ENCODE measurements at regions not wholly inside any gene's neighbourhood (a gene's known extent, or its start where the extent isn't known, plus 50 kb on each side); places are given as distances from the start of the nearest gene placed in this dataset.

DNA sequence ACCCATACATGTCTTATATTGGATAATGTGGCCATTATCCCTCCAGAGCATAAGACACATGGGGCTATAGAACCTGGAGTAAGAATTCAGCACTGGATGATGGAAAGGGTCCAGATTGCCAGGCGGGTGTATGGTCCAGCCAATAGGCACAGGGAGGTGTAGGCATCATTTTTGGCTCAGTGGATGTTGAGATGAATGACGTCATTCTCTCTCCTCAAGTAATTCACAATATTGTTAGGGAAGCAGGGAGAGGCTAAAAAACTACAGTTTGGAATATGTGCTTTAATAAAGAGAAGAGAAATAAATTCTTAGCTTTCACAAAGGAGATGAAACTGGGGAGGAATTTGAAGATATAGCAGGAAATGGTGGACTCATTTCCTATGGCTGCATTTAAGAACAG is 461.1 kb upstream of the GOT2 start:
- no peaks in the 10 kb centered on the region for H3K27me3 ChIP-seq (replicated peaks; ENCODE audit: insufficient read depth)
- H3K27ac ChIP-seq: no peak overlapping the region
- no peaks in the 10 kb centered on the region for H3K4me1 ChIP-seq (replicated peaks)
- H3K9me3 ChIP-seq: no peaks in the 10 kb centered on the region
- no peak overlapping the region for H3K4me3 ChIP-seq
- H3K36me3 ChIP-seq: no peaks in the 10 kb centered on the region
- TF ChIP-seq POLR2A (IDR thresholded peaks at IDR 0.05): no peak
- TF ChIP-seq POLR2AphosphoS5 (IDR thresholded peaks at IDR 0.05): no peak
- TF ChIP-seq, protein P1, sequence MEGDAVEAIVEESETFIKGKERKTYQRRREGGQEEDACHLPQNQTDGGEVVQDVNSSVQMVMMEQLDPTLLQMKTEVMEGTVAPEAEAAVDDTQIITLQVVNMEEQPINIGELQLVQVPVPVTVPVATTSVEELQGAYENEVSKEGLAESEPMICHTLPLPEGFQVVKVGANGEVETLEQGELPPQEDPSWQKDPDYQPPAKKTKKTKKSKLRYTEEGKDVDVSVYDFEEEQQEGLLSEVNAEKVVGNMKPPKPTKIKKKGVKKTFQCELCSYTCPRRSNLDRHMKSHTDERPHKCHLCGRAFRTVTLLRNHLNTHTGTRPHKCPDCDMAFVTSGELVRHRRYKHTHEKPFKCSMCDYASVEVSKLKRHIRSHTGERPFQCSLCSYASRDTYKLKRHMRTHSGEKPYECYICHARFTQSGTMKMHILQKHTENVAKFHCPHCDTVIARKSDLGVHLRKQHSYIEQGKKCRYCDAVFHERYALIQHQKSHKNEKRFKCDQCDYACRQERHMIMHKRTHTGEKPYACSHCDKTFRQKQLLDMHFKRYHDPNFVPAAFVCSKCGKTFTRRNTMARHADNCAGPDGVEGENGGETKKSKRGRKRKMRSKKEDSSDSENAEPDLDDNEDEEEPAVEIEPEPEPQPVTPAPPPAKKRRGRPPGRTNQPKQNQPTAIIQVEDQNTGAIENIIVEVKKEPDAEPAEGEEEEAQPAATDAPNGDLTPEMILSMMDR (IDR thresholded peaks at IDR 0.05): no peak
- WGBS: 89% methylated on average over 2 of the region's 2 CpGs
- intact Hi-C loops (cut with DNase I): no loop called here
- DNase-seq (ENCODE audit: low spot score): no peak

DNA sequence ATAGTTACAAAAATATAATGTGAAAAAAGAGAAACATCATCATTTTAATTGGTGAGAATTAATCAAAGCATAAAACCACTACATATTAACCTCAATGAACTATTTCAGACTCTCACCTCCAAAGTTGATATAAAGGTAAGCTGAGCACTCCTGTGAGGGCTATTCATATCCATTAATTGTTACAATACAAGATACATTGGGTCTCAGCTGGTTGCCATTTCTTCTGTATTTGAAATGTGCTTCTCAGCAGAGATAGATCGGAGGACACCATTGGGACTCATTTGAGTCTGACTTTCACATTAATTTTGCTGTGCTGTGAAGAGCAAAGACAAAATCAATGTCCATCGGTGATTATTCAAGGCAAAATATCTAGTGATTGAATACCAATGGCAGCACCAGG is 459.5 kb upstream of the GOT2 start:
- TF ChIP-seq, protein P1 (IDR thresholded peaks at IDR 0.05): no peak
- TF ChIP-seq POLR2AphosphoS5 (IDR thresholded peaks at IDR 0.05): no peak
- TF ChIP-seq POLR2A (IDR thresholded peaks at IDR 0.05): no peak
- no peaks in the 10 kb centered on the region for H3K4me1 ChIP-seq (replicated peaks)
- H3K27ac ChIP-seq: no peak overlapping the region
- no peaks in the 10 kb centered on the region for H3K36me3 ChIP-seq
- WGBS: 96% methylated on average over 2 of the region's 2 CpGs
- H3K9me3 ChIP-seq: no peaks in the 10 kb centered on the region
- no peak overlapping the region for H3K4me3 ChIP-seq
- no peak for DNase-seq (ENCODE audit: low spot score)
- H3K27me3 ChIP-seq (replicated peaks; ENCODE audit: insufficient read depth): no peaks in the 10 kb centered on the region
- intact Hi-C loops (cut with DNase I): no loop called here

DNA sequence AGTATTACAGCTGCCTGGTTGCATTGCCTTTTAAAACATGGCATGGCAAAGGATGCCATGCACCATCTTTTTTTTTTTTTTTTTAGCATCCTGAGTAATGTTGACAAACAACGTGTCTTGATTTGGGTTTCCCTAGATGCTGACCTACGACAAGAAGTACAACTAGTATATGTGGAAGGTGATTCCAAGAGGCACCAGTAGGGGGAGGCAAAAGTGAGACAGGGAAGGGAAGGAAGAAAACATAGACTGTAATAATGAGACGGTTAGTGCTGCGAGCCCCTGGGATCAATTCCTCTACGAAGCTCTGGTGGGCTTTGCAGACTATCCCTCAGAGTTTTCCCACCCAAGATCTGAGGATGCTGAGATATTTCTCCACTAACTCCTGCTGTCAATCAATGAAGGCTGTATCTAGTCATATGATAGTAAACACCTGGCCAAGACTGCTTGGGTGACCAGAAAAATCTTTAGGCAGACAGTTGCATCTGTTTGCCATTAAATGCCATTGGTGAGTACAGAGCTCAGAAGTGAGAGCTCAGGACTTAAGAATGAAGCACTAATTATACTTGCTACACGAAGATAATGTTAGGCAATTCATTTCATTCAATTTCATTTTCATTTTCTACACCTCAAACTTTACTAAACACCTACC is 458.6 kb upstream of the GOT2 start:
- H3K27me3 ChIP-seq (replicated peaks; ENCODE audit: insufficient read depth): no peaks in the 10 kb centered on the region
- H3K9me3 ChIP-seq: no peaks in the 10 kb centered on the region
- WGBS: 70% methylated on average over 5 of the region's 6 CpGs
- no peaks in the 10 kb centered on the region for H3K4me1 ChIP-seq (replicated peaks)
- no peak overlapping the region for H3K4me3 ChIP-seq
- H3K27ac ChIP-seq: no peak overlapping the region
- H3K36me3 ChIP-seq: no peaks in the 10 kb centered on the region
- intact Hi-C loops (cut with DNase I): no loop called here
- DNase-seq (ENCODE audit: low spot score): no peak
- TF ChIP-seq, protein P1 (IDR thresholded peaks at IDR 0.05): no peak
- TF ChIP-seq POLR2AphosphoS5 (IDR thresholded peaks at IDR 0.05): no peak
- no peak for TF ChIP-seq POLR2A (IDR thresholded peaks at IDR 0.05)

DNA sequence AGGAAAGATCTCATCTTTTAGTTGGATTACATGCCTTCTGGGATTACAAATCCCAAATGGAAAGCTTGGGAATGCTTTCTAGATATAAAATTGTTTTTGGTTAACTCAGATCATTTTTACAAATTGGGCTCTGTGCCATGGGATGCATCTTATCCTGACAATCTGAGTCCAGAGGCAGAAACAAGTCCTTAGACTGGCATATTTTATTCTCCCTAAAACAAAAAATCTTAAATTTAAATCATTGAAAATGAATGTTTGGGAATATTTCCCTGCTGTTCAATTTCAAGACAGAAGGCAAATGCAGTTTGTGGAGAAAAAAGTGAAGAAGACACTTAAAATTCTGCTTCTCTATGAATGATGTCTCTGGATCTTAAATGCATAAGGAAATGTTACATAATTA is 456.6 kb upstream of the GOT2 start:
- DNase-seq (ENCODE audit: low spot score): no peak

DNA sequence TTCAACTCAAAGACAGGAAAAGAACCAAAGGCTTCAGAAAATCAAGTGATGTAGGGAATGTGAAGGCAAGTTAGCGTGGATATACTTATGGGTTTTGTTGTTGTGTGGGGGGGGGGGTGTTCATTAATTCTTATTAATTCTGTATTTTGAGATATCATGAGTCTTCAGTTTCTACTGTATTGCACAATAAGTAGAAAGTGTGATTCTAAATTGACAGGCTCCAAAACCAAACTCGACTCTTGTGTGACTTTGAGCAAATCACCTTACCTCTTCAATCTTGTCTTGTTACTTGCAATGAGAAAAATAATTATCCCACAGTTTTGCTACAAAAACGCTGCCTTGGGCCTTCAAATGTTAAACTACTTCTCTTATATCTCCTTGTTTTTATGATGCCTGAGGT is 453.9 kb upstream of the GOT2 start:
- Histone ChIP-seq H3K36me3 (no peaks in the 10 kb centered on the region), H3K9me3 (no peaks in the 10 kb centered on the region), H3K4me3 (no peak overlapping the region), H3K27ac (no peak overlapping the region), H3K4me1 (replicated peaks) (no peaks in the 10 kb centered on the region), H3K27me3 (replicated peaks; ENCODE audit: insufficient read depth) (no peaks in the 10 kb centered on the region)
- TF ChIP-seq POLR2A (IDR thresholded peaks at IDR 0.05): no peak
- TF ChIP-seq, protein P1 (IDR thresholded peaks at IDR 0.05): no peak
- no peak for TF ChIP-seq POLR2AphosphoS5 (IDR thresholded peaks at IDR 0.05)
- intact Hi-C loops (cut with DNase I): no loop called here
- no peak for DNase-seq (ENCODE audit: low spot score)
- WGBS: 89% methylated on average over 3 of the region's 3 CpGs

More for the DNA sequence above, 456.6 kb upstream of the GOT2 start:
- H3K4me1 ChIP-seq (replicated peaks): no peaks in the 10 kb centered on the region
- TF ChIP-seq, protein P1 (IDR thresholded peaks at IDR 0.05): no peak
- no peak for TF ChIP-seq POLR2AphosphoS5 (IDR thresholded peaks at IDR 0.05)
- TF ChIP-seq POLR2A (IDR thresholded peaks at IDR 0.05): no peak
- H3K36me3 ChIP-seq: no peaks in the 10 kb centered on the region
- no peaks in the 10 kb centered on the region for H3K9me3 ChIP-seq
- H3K4me3 ChIP-seq: no peak overlapping the region
- no peak overlapping the region for H3K27ac ChIP-seq
- intact Hi-C loops (cut with DNase I): no loop called here
- no peaks in the 10 kb centered on the region for H3K27me3 ChIP-seq (replicated peaks; ENCODE audit: insufficient read depth)

Data from prostate gland (tissue), 2 donors.